GM21717 (cell line): ENCODE measurements at regions not wholly inside any gene's neighbourhood (a gene's known extent, or its start where the extent isn't known, plus 50 kb on each side); places are given as distances from the start of the nearest gene placed in this dataset.
A peak's percentile ranks its signal among the peaks of the same experiment; 100 is the strongest.
"Not testable (repeated sequence)": the region's sequence is repeated elsewhere in the genome, so short reads cannot be mapped to it uniquely, and the experiment has no call there.

Experiments used
- ATAC-seq: cut with Tn5 transposase; IDR thresholded peaks from one replicate; pipeline ENCODE4 v1.9.1; 2021; ENCODE audit warnings: mild to moderate bottlenecking, moderate library complexity; ENCODE audit not compliant: unreplicated experiment

DNA sequence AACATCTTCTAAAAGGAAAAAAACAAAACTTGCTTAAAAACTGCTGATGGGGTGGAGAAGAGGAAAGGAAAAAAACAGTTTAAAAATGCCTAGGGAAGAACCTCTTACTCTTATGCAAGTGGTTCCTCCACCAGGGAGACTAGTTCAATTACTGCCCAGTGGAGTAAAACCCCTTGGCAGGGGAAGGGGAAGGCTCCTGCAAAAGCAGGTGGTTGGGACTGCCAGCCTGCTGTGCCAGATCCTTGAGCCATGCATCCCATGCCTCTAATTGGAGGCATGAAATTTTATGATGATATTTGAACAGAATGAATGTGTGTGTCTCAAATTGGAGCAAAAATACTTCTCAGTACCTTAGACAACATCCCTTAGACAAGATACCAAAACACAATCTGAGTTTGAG lies 118.8 kb downstream of the FSCB start:
- no peak for ATAC-seq

DNA sequence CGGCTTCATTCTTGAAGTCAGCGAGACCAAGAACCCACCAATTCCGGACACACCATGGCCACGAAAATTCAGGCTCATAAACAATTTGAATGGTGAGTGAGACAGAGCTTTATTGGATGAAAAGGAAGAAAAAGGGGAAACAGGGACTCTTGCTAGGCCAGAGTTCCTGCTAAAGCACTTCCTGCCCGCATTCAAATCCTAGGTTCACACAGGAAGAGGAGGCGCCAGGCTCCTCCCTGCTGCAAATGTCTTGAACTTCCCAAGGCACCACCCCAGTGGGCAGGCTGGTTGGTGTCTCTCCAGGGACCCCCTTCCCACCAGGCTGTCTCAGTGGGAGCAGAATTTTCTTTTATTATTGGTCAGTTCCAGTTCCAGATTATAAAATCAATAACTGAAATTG lies 121.2 kb downstream of the FSCB start:
- no peak for ATAC-seq

DNA sequence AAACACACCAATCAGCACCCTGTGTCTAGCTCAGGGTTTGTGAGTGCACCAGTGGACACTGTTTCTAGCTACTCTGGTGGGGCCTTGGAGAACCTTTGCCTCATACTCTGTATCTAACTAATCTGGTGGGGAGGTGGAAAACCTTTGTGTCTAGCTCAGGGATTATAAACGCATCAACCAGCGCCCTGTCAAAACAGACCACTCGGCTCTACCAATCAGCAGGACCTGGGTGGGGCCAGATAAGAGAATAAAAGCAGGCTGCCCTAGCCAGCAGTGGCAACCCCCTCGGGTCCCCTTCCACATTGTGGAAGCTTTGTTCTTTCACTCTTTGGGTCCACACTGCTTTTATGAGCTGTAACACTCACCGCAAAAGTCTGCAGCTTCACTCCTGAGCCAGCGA lies 121.8 kb downstream of the FSCB start:
- not testable (repeated sequence) for ATAC-seq

DNA sequence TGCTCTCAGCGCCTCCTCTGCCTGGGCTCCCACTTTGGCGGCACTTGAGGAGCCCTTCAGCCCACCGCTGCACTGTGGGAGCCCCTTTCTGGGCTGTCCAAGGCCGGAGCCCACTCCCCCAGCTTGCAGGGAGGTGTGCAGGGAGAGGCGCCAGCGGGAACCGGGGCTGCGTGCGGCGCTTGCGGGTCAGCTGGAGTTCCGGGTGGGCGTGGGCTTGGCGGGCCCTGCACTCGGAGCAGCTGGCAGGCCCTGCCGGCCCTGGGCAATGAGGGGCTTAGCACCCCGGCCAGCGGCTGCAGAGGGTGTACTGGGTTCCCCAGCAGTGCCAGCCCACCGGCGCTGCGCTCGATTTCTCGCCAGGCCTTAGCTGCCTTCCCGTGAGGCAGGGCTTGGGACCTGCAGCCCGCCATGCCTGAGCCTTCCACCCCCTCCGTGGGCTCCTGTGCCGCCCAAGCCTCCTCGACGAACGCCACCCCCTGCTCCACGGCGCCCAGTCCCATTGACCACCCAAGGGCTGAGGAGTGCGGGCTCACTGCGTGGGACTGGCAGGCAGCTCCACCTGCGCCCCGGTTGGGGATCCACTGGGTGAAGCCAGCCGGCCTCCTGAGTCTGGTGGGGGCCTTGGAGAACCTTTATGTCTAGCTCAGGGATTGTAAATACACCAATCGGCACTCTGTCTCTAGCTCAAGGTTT lies 122.3 kb downstream of the FSCB start:
- not testable (repeated sequence) for ATAC-seq

DNA sequence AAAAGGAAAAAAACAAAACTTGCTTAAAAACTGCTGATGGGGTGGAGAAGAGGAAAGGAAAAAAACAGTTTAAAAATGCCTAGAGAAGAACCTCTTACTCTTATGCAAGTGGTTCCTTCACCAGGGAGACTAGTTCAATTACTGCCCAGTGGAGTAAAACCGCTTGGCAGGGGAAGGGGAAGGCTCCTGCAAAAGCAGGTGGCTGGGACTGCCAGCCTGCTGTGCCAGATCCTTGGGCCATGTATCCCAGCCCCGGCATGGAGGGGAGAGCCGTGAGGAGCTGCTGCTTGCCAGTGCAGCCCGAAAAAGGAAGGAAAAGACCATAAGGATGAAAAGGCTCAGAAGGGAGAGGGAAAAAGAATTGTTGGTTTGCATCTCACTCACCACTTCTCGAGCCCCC lies 123.0 kb downstream of the FSCB start:
- no peak for ATAC-seq

DNA sequence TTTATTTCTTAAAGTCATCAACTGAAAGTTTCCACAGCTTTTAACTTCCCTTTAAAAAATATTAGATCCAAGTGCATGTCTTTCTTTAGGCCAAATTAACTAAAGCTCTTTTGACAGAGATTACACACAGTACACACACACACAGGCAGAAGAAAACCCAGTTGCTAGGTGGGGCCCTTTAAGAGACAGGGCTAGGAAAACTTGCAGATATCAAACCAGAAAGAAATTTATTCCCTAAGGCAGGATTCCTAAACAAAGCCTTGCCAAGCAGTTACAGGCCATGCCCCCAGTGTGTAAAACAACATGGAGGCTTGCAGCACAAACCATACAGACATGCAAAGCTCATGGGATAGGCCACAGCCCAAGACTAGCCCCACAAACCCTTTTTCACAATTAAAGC lies 123.4 kb downstream of the FSCB start:
- no peak for ATAC-seq

DNA sequence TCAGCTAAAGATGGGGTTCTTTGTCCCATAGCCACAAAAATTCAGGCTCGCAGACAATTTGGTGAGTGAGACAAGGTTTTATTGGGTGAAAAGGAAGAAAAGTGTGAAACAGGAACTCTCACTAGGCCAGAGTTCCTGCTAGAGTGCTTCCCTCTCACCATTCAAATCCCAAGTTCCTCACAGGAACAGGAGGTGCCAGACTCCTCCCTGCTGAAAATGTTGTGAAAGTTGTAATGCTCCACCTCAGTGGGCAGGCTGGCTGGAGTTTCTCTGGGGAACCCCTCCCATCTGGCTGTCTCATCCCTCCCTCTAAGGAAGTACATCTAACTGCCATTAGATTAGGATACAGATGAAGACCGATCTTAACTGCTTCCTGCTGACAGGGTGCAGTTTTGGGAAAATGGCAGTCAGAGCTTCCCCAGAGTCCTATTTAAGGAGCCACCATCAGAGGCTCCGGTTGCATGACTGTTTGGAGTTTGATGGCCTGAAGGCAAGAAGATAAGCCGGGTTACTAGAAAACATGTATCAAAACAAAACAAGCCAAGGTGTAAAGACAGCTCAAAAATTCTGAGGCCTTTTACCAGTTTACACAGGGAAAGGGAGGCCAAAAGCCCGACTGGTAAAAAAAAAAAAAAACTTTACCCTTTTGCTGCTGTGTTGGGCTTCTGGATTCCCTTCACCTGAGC lies 127.6 kb downstream of the FSCB start:
- ATAC-seq: no peak

DNA sequence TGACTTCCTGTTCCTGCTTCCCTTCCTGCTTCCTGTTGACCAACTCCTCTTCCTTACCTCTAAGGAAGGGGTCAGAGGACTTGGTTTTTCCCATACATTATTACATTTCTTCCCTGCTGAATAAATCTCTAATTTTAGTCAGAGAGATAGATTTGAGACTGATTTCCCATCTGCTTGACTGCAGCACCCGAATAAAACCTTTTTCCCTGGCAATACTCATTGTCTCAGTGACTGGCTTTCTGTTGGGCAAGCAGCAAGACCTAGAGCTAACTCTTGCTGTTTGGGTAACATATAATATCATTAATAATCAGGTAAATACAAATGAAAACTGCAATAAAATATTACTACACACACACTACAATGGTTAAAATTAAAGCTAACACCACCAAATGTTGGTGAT lies 132.2 kb downstream of the FSCB start:
- no peak for ATAC-seq

DNA sequence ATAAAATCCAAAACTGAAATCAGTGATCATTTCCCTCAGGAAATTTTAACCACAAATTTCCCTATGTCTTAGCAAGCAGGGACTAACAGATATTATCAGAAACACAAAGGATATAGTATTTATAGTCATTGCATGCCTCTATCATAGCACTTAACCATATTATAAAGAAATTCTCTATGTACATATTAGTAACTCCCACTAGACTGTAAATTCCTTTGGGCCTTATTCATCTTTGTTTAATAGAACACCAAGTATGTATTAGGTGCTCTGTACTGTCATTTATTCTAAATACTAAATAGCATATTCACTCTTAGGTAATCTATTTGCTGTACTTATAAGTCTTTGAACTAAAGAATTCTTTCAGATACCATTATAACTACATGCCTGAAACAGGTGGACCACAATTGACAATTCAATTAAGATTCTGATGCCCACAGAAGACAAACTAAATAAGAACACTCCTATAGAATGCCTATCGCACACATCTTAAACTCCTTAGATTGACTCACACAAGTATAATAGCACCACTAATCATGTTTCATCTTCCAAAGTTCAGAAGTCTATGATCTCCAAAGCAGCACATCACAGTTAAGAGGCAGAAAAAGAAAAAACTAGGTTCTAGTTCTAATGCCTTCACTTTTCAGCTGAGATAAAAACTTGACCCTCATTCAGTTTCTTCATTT lies 134.1 kb downstream of the FSCB start:
- ATAC-seq: no peak

DNA sequence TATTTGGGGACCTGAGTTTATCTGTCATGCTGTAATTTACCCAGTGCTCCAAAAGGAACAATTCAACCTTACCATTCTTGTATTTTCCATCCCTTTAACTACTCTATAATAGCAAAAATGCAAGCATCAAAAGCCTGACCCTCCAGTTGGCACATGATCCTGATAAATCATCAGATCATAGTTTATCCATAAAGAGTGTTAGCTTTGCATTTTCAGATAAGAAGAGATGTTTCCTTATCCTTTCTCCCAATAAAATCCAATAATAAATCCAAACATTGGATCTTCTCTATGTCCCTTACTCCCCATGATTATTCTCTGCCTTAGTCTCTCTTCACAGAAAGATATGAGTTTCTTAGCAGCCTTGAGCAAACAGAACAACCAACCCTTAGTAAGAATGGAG lies 134.9 kb downstream of the FSCB start:
- no peak for ATAC-seq

DNA sequence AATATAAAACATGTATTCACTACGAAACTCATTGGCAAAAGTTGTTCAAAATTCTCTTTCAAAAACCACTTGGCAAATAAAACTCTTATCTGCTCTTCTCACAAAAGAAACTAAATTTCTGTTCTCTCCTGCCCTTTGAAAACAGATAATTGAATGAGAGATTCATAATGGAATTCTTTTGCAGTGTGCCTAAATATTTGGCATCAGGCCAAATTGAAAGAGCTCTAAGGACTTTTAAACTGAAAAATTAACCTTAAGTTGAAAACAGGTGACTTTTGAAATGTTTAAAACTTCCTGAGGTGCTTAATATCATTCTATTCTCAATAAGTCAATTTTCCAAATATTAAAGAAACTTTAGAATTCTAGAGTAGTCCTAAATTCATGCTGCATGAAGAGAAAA lies 136.4 kb downstream of the FSCB start:
- no peak for ATAC-seq

DNA sequence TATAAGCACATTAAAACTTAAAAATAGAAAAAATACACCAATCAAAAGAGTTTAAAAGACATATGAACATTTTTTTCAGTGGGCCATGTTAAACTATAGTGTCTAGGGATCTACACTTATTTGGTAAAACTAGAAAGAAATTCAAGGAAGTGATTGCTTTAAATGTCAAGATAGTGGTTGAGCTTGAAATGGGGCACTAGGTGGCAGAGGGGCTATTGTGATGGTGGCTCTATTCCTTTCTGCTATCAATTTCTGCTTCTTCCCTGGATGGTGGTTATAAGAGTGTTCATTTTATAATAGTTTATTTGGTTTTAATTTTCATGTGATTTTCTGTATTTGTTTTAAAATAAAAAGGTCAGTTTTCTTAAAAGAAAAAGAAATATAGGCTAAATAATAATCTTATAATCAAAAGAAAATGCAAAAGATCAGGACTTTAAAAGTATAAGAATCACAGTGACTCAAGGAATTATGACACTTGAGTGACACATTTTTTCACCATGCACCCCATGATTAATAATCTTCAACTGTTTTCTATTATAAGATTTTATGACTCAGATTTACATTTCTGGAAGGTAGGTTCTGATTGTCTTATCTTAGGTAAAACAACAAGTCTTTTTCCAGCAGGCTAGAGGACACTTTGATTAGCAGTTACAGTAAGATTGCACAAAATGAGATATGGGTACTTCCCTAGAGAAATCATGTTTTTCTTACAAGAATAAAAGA lies 137.5 kb downstream of the FSCB start:
- no peak for ATAC-seq

DNA sequence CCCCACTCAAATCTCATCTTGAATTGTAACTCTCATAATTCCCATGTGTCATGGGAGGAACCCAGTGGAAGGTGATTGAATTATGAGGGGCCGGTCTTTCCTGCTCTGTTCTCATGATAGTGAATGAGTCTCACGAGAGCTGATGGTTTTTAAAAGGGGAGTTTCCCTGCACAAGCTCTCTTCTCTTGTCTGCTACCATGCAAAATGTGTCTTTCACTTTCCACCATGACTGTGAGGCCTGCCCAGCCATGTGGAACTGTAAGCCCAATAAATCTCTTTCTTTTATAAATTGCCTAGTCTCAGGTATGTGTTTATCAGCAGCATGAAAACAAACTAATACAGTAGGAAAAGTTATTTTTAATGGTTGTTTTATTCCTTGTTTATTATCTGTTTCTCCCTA lies 146.0 kb downstream of the FSCB start:
- no peak for ATAC-seq

DNA sequence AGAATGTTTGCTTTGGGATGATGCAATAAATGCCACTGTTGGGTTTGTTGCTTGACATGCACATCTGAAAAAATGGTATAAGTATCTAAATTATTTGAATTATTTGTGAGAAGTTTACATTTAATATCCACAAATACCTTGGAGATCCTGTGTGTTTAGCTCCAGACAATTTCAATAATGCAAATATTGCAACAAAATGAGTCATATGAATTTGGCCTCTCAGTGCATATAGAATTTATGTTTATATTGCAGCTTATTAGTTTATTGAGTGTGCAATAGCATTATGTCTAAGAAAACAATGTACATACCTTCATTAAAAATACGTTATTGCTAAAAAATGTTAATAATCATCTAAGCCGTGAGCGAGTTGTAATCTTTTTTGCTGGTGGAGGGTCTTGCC lies 153.3 kb downstream of the FSCB start:
- no peak for ATAC-seq

DNA sequence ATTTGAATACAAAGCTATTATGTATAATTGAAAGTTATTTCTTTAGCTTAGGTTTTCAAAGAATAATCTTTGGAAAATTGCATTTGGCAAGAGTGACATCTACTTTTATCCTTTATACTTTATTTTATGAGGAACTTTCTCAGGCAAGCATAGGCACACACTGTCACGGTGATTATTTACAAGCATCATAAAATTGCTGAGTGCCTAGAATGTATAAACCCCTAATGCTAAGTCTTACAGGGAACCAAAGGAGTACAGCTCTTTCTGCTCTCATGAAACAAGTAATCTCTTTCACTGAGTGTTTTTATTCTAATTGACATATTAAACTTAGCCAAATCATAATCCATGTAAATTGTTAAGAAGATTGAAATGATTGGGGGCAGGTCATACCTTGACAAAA lies 154.9 kb downstream of the FSCB start:
- no peak for ATAC-seq

DNA sequence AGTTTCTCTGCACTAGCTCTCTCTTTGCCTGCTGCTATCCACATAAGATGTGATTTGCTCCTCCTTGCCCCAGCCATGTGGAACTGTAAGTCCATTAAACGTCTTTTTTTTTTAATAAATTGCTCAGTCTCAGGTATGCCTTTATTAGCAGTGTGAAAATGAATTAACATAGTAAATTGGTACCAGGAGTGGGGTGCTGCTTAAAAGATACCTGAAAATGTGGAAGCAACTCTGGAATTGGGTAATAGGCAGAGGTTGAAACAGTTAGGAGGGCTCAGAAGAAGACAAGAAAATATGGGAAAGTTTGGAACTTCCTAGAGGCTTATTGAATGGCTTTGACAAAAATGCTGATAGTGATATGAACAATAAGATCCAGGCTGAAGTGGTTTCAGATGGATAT lies 159.8 kb downstream of the FSCB start:
- ATAC-seq: no peak

DNA sequence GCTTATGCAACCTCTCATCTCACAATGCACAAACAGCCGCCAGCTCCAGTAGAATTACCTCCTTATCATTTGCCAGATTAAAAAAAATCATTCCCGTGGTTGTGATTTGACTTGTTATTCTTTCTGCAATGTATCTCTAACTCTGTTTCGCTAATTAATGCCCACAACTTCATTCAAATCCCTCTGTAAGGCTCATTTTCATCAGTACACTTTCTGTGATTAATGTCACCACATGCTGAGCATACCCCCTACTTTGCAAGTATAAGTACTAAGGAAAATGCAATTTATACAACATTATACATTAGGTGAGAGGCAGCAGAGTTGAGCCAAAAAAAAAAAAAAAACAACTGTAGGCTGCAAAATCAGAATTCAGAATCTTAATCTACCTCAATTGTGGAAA lies 166.0 kb downstream of the FSCB start:
- no peak for ATAC-seq

DNA sequence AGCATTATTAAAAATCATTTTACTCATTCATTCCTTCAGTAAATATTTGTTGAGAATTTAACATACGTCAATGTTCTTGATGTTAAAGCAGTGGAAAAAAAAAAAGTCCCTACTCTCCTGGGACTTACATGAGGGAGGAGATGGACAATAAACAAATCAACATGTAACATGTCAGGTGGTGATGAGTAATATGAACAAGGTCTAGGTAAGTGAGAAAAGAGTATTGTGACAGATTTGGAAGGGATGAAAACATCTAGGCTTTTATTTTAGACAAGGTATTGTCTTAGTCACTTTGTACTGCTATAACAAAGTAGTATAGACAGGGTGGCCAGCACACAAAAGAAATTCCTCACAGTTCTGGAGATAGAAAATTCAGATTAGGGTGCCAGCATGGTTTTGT lies 167.2 kb downstream of the FSCB start:
- ATAC-seq: no peak

DNA sequence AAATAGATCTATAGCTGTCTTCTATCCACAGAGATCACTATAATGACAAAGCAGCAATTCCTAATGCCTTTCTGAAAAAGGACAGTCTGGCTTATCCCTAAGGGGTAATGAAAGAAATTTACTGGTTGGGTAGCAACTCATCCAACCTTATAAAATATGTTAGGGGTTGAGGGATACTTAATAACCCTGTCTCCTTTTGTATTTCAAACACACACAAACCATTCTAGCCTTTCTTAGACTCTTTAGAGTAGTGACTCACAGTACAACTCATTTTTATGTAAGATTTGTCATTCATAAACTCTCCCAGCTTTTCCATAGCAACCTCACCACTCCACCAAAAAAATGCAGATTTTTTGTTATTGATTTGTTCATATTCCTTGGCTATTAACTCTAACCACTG lies 167.9 kb downstream of the FSCB start:
- ATAC-seq: no peak

DNA sequence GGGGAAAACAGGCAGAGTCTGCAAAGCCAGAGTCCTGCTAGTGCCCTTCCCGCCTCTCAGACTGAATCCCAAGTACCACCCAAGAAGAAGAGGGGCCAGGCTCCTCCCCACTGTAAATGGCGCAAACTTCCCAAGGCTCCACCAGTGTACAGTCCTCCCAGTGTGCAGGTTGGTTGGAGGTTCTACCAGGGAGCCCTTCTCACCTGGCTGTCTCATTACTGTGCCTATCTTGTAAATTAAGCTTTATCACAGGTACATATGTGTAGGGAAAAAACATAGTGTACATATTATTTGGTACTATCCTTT lies 189.7 kb downstream of the FSCB start:
- no peak for ATAC-seq

DNA sequence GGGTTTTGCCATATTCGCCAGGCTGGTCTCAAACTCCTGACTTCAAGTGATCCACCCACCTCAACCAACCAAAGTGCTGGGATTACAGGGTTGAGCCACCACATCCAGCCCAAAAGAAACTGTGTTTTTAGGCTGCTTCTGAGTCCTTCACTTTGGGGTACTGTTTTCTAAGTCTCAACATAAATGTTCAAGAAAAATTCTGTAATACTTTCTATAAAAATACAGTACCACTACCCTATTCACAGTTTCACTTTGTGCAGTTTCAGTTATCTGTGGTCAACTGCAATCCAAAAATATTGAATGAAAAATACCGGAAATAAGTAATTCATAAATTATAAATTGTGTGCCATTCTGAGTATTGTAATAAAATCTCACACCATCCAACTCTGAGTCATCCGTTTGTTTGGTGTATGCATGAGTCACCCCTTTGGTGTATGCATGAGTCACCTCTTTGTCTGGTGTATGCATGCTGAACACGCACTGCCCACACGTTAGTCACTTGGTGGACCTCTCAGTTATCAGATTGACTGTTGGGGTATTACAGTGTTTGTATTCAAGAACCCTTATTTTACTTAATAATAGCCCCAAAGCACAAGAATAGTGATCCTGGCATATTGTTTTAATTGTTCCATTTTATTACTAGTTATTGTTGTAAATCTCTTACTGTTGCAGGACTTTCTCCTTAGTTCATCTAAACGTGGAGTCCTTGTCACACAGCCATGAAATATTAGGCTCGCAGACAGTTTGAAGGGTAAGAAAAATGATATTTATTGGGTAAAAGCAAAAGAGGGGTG lies 190.2 kb downstream of the FSCB start:
- ATAC-seq: peak; percentile 93
